ENCODE measurements at regions not wholly inside any gene's neighbourhood (a gene's known extent, or its start where the extent isn't known, plus 50 kb on each side); places are given as distances from the start of the nearest gene placed in this dataset.

DNA sequence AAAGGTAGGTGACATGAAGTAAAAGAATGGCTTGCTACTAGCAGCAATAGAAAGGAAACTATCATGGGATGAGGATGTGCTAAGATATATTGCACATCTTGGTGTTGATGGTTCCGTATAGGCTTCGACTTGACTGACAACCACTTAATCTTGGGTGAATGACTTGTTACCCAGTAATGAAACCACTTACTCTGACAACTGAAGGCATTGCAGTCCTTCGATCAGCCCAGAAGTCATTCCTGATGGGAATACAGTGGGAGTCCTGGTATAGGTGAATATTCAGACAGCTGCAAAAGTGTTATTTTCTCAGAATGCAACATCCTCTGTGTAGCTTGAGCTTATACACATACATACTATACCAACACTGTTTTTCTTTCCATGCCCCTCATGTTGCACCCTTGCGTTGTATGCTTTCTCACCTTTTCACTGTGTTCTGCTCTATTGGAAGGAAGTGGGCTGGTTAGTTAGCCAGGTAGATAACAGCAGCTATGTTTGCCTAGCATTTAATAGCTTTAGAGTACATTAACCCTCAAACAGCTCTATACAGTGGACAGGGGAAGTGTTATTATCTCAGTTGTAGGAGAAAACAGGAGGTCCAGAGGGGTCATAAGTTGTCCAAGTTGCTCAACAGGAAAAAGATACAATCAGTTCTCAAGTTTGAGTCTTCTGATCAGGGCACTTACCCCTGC is 376.5 kb downstream of the MFSD1 start:
- TF ChIP-seq, protein P1, sequence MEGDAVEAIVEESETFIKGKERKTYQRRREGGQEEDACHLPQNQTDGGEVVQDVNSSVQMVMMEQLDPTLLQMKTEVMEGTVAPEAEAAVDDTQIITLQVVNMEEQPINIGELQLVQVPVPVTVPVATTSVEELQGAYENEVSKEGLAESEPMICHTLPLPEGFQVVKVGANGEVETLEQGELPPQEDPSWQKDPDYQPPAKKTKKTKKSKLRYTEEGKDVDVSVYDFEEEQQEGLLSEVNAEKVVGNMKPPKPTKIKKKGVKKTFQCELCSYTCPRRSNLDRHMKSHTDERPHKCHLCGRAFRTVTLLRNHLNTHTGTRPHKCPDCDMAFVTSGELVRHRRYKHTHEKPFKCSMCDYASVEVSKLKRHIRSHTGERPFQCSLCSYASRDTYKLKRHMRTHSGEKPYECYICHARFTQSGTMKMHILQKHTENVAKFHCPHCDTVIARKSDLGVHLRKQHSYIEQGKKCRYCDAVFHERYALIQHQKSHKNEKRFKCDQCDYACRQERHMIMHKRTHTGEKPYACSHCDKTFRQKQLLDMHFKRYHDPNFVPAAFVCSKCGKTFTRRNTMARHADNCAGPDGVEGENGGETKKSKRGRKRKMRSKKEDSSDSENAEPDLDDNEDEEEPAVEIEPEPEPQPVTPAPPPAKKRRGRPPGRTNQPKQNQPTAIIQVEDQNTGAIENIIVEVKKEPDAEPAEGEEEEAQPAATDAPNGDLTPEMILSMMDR (IDR thresholded peaks at IDR 0.05) = no peak
- TF ChIP-seq, protein P2, sequence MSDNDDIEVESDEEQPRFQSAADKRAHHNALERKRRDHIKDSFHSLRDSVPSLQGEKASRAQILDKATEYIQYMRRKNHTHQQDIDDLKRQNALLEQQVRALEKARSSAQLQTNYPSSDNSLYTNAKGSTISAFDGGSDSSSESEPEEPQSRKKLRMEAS (IDR thresholded peaks at IDR 0.05; ENCODE audit: low read depth) = no peak
